HCT116 (cell line): ENCODE measurements at regions not wholly inside any gene's neighbourhood (a gene's known extent, or its start where the extent isn't known, plus 50 kb on each side); places are given as distances from the start of the nearest gene placed in this dataset.

Experiments
- ATAC-seq: fragments of 200-7000 bp; cut with Tn5 transposase; 2 replicates; pipeline ENCODE4 v1.9.1; 2020; ENCODE audit warnings: mild to moderate bottlenecking, moderate library complexity
- BruUV-seq: library from RNA; stranded (reverse); fragments of 400-500 nt; replicated peaks from 2 replicates; lab custom pipeline; 2021; lab: Mats Ljungman, UMichigan
- CTCF ChIA-PET: fragments of 300-600 bp; sonication (Branson Sonifier 250); formaldehyde crosslinking; loops from one replicate; lab custom pipeline; 2021; ENCODE audit warnings: antibody characterized with exemption; lab: Charles Lee
- POLR2A ChIA-PET: fragments of 300-600, 350-600 bp; sonication (Branson Sonifier 250); formaldehyde crosslinking; loops from one replicate; lab custom pipeline; 2021; ENCODE audit warnings: antibody characterized with exemption; lab: Charles Lee
- RAD21 ChIA-PET, 2 experiments: fragments of 300-600 bp; sonication (Branson Sonifier 250); formaldehyde crosslinking; loops; one replicate each; lab custom pipeline; 2023; ENCODE audit warnings: low total read pairs in 2 of 2; ENCODE audit not compliant: uncharacterized antibody in 2 of 2, unreplicated experiment in 2 of 2, low non-redundant PET in 1 of 2; lab: Charles Lee
- DNase-seq: peaks from one replicate; pipeline ENCODE4 v3.0.0-alpha.2; 2010; ENCODE audit warnings: low read depth, low spot score
- H2AFZ ChIP-seq: fragments of 200-600 bp; shearing (Covaris generic), sonication (generic); 2 replicates; pipeline ENCODE4 v1.6.1; 2017; ENCODE audit warnings: low read depth, mixed run types, mixed read lengths, antibody characterized with exemption, low read length; ENCODE audit not compliant: poor library complexity, severe bottlenecking
- H3K27ac ChIP-seq: 2 replicates; pipeline ENCODE4 v1.5.1; 2012; ENCODE audit warnings: low read depth, low read length
- H3K27me3 ChIP-seq: fragments of 200-600 bp; sonication (generic); 2 replicates; pipeline ENCODE4 v1.6.1; 2016; ENCODE audit warnings: mixed run types, low read length, mixed read lengths; ENCODE audit not compliant: insufficient read depth
- H3K36me3 ChIP-seq, 2 experiments: fragments of 200-500 bp in 1 of 2; fragments of 200-600 bp in 1 of 2; sonication (Bioruptor generic) in 1 of 2; sonication (generic) in 1 of 2; 2 replicates each; pipeline versions ENCODE4 v1.5.1 to v1.6.1; 2014 to 2016; ENCODE audit warnings: low read length in 2 of 2, inconsistent platforms in 1 of 2, mixed read lengths in 1 of 2, mixed run types in 1 of 2; ENCODE audit not compliant: insufficient read depth in 2 of 2, control insufficient read depth in 1 of 2
- H3K4me1 ChIP-seq, 2 experiments: fragments of 200-600 bp in 1 of 2; sonication (generic) in 1 of 2; 2 replicates each; pipeline versions ENCODE4 v1.5.1 to v1.6.1; 2012 to 2017; ENCODE audit warnings: low read length in 2 of 2, inconsistent platforms in 1 of 2, mild to moderate bottlenecking in 1 of 2, mixed read lengths in 1 of 2, mixed run types in 1 of 2, moderate library complexity in 1 of 2; ENCODE audit not compliant: insufficient read depth in 2 of 2, control insufficient read depth in 1 of 2
- H3K4me2 ChIP-seq: fragments of 200-600 bp; sonication (generic); 2 replicates; pipeline ENCODE4 v1.6.1; 2017; ENCODE audit warnings: mixed run types, low read length, mixed read lengths
- H3K4me3 ChIP-seq, 2 experiments: fragments of 200-600 bp in 1 of 2; sonication (generic) in 1 of 2; replicated peaks in 1 of 2; 2 replicates each; pipeline ENCODE4 v1.5.1; 2011 to 2016; ENCODE audit warnings: low read length in 2 of 2, control low read depth in 1 of 2, low read depth in 1 of 2, mild to moderate bottlenecking in 1 of 2, mixed read lengths in 1 of 2, mixed run types in 1 of 2
- H3K79me2 ChIP-seq: fragments of 200-600 bp; sonication (generic); 2 replicates; pipeline ENCODE4 v1.6.1; 2017; ENCODE audit warnings: mild to moderate bottlenecking, mixed run types, low read length, moderate library complexity, mixed read lengths; ENCODE audit not compliant: insufficient read depth
- H3K9ac ChIP-seq: fragments of 200-600 bp; sonication (generic); 2 replicates; pipeline ENCODE4 v1.6.1; 2016; ENCODE audit warnings: low read length, mixed read lengths
- H3K9me2 ChIP-seq: fragments of 200-600 bp; sonication (generic), shearing (Covaris generic); 2 replicates; pipeline ENCODE4 v1.6.1; 2017; ENCODE audit warnings: mixed run types, mild to moderate bottlenecking, moderate library complexity; ENCODE audit not compliant: insufficient read depth
- H3K9me3 ChIP-seq, 2 experiments: fragments of 200-500 bp in 1 of 2; fragments of 200-600 bp in 1 of 2; sonication (Bioruptor generic) in 1 of 2; sonication (generic) in 1 of 2; 2 replicates each; pipeline ENCODE4 v1.6.1; 2014 to 2017; ENCODE audit warnings: low read length in 2 of 2, mixed read lengths in 2 of 2, inconsistent platforms in 1 of 2, low read depth in 1 of 2, mild to moderate bottlenecking in 1 of 2, mixed run types in 1 of 2, moderate library complexity in 1 of 2; ENCODE audit not compliant: control insufficient read depth in 1 of 2, insufficient read depth in 1 of 2
- H4K20me1 ChIP-seq: fragments of 200-600 bp; sonication (generic), shearing (Covaris generic); 2 replicates; pipeline ENCODE4 v1.6.1; 2017; ENCODE audit warnings: mixed run types, mild to moderate bottlenecking, moderate library complexity; ENCODE audit not compliant: insufficient read depth
- ATF3 ChIP-seq: IDR thresholded peaks from 2 replicates; pipeline ENCODE4 v1.6.1; 2012
- CBX3 ChIP-seq: IDR thresholded peaks from 2 replicates; pipeline ENCODE4 v1.6.1; 2012; ENCODE audit warnings: low read depth
- CEBPB ChIP-seq: IDR thresholded peaks from 2 replicates; pipeline ENCODE4 v1.6.1; 2012; ENCODE audit warnings: low read depth
- CTCF ChIP-seq, 3 experiments: fragments of 200-600 bp in 1 of 3; sonication (generic) in 1 of 3; IDR thresholded peaks in 2 of 3; conservative IDR thresholded peaks in 1 of 3; 2 replicates each; pipeline ENCODE4 v1.5.1; 2012 to 2017; ENCODE audit warnings: low read depth in 2 of 3, low read length in 2 of 3, antibody characterized with exemption in 1 of 3, borderline replicate concordance in 1 of 3, control low read depth in 1 of 3, mild to moderate bottlenecking in 1 of 3, mixed read lengths in 1 of 3, mixed run types in 1 of 3, moderate library complexity in 1 of 3; ENCODE audit not compliant: insufficient read depth in 1 of 3
- EGR1 ChIP-seq: IDR thresholded peaks from 2 replicates; pipeline ENCODE4 v1.6.1; 2012; ENCODE audit warnings: low read depth
- ELF1 ChIP-seq: IDR thresholded peaks from 2 replicates; pipeline ENCODE4 v1.6.1; 2012; ENCODE audit warnings: low read depth, borderline replicate concordance
- EZH2 ChIP-seq: fragments of 200-600 bp; sonication (generic); IDR thresholded peaks from 2 replicates; pipeline ENCODE4 v1.6.1; 2017; ENCODE audit warnings: antibody characterized with exemption, mixed run types
- EZH2phosphoT487 ChIP-seq: fragments of 200-600 bp; IDR thresholded peaks from 2 replicates; pipeline ENCODE4 v1.6.1; 2018; ENCODE audit warnings: antibody characterized with exemption, borderline replicate concordance
- JUND ChIP-seq: IDR thresholded peaks from 2 replicates; pipeline ENCODE4 v1.6.1; 2012
- MAX ChIP-seq: IDR thresholded peaks from 2 replicates; pipeline ENCODE4 v1.6.1; 2012
- POLR2A ChIP-seq: IDR thresholded peaks from 2 replicates; pipeline ENCODE4 v1.7.0; 2011; ENCODE audit warnings: borderline replicate concordance; ENCODE audit not compliant: insufficient read depth, insufficient read length; ENCODE audit errors: extremely low read depth
- RAD21 ChIP-seq: IDR thresholded peaks from 2 replicates; pipeline ENCODE4 v1.6.1; 2012; ENCODE audit warnings: low read depth, mild to moderate bottlenecking
- REST ChIP-seq: IDR thresholded peaks from 2 replicates; pipeline ENCODE4 v1.6.1; 2012; ENCODE audit warnings: low read depth
- SP1 ChIP-seq: IDR thresholded peaks from 2 replicates; pipeline ENCODE4 v1.6.1; 2012; ENCODE audit warnings: low read depth
- YY1 ChIP-seq: IDR thresholded peaks from 2 replicates; pipeline ENCODE4 v1.6.1; 2011; ENCODE audit warnings: low read length, low read depth, moderate library complexity, mild to moderate bottlenecking; ENCODE audit not compliant: insufficient replicate concordance; ENCODE audit errors: extremely low read depth
- ZNF274 ChIP-seq: fragments of 200-500 bp; sonication (Bioruptor generic); IDR thresholded peaks from 2 replicates; pipeline ENCODE4 v1.6.1; 2014; ENCODE audit warnings: mild to moderate bottlenecking, low read depth, low read length, inconsistent platforms
- intact Hi-C: fragments of 100-400 bp; cut with micrococcal nuclease; formaldehyde crosslinking; loops from 2 replicates; pipeline ENCODE4 v1.10.0; 2022

GRCh38 chr10:130363899-130364445, 227.8 kb downstream of the GLRX3 start:
- no peak overlapping the region for H3K4me2 ChIP-seq
- DNase-seq (no peak), ATAC-seq (no peak)
- no peak overlapping the region for H3K4me3 ChIP-seq
- no peaks in the 10 kb centered on the region for H3K9me2 ChIP-seq
- ChIA-PET POLR2A (no interaction called here), RAD21 (no interaction called here), CTCF (no interaction called here)
- intact Hi-C loops = no loop called here
- no peaks in the 10 kb centered on the region for H3K79me2 ChIP-seq
- no peak overlapping the region for H3K27ac ChIP-seq
- no peak overlapping the region for H2AFZ ChIP-seq
- TF ChIP-seq SP1 (no peak), POLR2A (no peak), JUND (no peak), ELF1 (no peak), CTCF (IDR thresholded peaks at IDR 0.05 in 2 of 3, conservative IDR thresholded peaks at IDR 0.05 in 1 of 3; ENCODE audit: borderline replicate concordance in 1 of 3, insufficient read depth in 1 of 3, low read depth in 2 of 3, low read length in 2 of 3) (no peak), MAX (no peak), ATF3 (no peak), EZH2phosphoT487 (no peak), ZNF274 (no peak), CEBPB (no peak), RAD21 (no peak), REST (no peak), EGR1 (no peak), CBX3 (no peak), YY1 (no peak), EZH2 (no peak)
- BruUV-seq = no TSS peak
- no peaks in the 10 kb centered on the region for H3K9me3 ChIP-seq
- H3K36me3 ChIP-seq = no peaks in the 10 kb centered on the region
- no peaks in the 10 kb centered on the region for H3K4me1 ChIP-seq
- no peak overlapping the region for H3K9ac ChIP-seq
- no peaks in the 10 kb centered on the region for H3K27me3 ChIP-seq
- H4K20me1 ChIP-seq = no peaks in the 10 kb centered on the region
